PC-3 (cell line): ENCODE measurements at regions not wholly inside any gene's neighbourhood (a gene's known extent, or its start where the extent isn't known, plus 50 kb on each side); places are given as distances from the start of the nearest gene placed in this dataset.

Experiments
- EZH2 ChIP-seq: fragments of 300-600 bp; sonication (generic); IDR thresholded peaks from one replicate; pipeline ENCODE4 v1.6.1; 2017; ENCODE audit warnings: antibody characterized with exemption, mild to moderate bottlenecking, low read length; ENCODE audit not compliant: unreplicated experiment
- TF ChIP-seq, protein P1 (sequence below): fragments of 300-600 bp; sonication (generic); conservative IDR thresholded peaks from 2 replicates; pipeline ENCODE4 v1.5.1; 2017; ENCODE audit warnings: antibody characterized with exemption, low read depth, mild to moderate bottlenecking, low read length

DNA sequence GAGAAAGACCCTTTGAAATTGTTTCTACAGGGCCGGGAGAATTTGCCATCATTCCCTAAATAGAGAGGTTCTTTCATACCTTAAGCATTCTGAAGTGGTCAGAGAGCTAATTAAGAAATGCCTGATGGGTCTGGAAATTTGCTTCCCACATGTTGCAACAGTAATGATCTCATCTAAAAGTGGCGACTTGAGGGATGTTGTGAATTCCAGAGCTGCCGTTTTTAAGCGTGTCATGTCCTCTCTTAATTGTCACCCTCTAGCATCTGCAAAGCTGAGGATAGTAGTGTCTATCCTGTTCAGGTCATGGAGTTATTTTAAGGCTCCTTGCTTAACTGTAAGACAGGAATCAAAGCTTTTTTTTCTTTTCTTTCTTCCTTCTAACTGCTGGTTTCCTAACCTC, 60.4 kb downstream of the FOS start:
- TF ChIP-seq, protein P1, sequence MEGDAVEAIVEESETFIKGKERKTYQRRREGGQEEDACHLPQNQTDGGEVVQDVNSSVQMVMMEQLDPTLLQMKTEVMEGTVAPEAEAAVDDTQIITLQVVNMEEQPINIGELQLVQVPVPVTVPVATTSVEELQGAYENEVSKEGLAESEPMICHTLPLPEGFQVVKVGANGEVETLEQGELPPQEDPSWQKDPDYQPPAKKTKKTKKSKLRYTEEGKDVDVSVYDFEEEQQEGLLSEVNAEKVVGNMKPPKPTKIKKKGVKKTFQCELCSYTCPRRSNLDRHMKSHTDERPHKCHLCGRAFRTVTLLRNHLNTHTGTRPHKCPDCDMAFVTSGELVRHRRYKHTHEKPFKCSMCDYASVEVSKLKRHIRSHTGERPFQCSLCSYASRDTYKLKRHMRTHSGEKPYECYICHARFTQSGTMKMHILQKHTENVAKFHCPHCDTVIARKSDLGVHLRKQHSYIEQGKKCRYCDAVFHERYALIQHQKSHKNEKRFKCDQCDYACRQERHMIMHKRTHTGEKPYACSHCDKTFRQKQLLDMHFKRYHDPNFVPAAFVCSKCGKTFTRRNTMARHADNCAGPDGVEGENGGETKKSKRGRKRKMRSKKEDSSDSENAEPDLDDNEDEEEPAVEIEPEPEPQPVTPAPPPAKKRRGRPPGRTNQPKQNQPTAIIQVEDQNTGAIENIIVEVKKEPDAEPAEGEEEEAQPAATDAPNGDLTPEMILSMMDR: no peak
- no peak for TF ChIP-seq EZH2
